ENCODE measurements at regions not wholly inside any gene's neighbourhood (a gene's known extent, or its start where the extent isn't known, plus 50 kb on each side); places are given as distances from the start of the nearest gene placed in this dataset.

- no peak for TF ChIP-seq ARHGAP35 (CRISPR knock-in tag; IDR thresholded peaks at IDR 0.05; ENCODE audit: borderline replicate concordance)
- no peak for TF ChIP-seq ZSCAN25 (CRISPR knock-in tag; IDR thresholded peaks at IDR 0.05)
- TF ChIP-seq CAMTA2 (CRISPR knock-in tag; IDR thresholded peaks at IDR 0.05; ENCODE audit: borderline replicate concordance): no peak
- no peak for TF ChIP-seq SYNCRIP (IDR thresholded peaks at IDR 0.05; ENCODE audit: insufficient read depth, low read depth, low read length)
- no peak for TF ChIP-seq PATZ1 (CRISPR knock-in tag; IDR thresholded peaks at IDR 0.05)
- TF ChIP-seq ZBTB42 (CRISPR knock-in tag; IDR thresholded peaks at IDR 0.05): no peak
- TF ChIP-seq ATF1 (CRISPR knock-in tag; IDR thresholded peaks at IDR 0.05): no peak
- no peak for TF ChIP-seq SP4 (CRISPR knock-in tag; IDR thresholded peaks at IDR 0.05)
- no peak for TF ChIP-seq BCL3 (CRISPR knock-in tag; IDR thresholded peaks at IDR 0.05)
- TF ChIP-seq SUZ12 (IDR thresholded peaks at IDR 0.05; ENCODE audit: low read depth, low read length): no peak
- TF ChIP-seq ZNF30 (CRISPR knock-in tag; IDR thresholded peaks at IDR 0.05): no peak
- no peak for TF ChIP-seq ZSCAN12 (CRISPR knock-in tag; IDR thresholded peaks at IDR 0.05)
- no peak for TF ChIP-seq ZNF10 (CRISPR knock-in tag; IDR thresholded peaks at IDR 0.05; ENCODE audit: borderline replicate concordance, low read depth)
These were observed 137.3 kb upstream of the ANXA10 start (continued) for GRCh38 chr4:167955006-167955405.

All from HepG2 (cell line).